Endodermal cell (in vitro differentiated cells): ENCODE measurements at regions not wholly inside any gene's neighbourhood (a gene's known extent, or its start where the extent isn't known, plus 50 kb on each side); places are given as distances from the start of the nearest gene placed in this dataset.

Experiments used
- DNase-seq: peaks from one replicate; pipeline ENCODE4 v3.0.0-alpha.2; 2017
- H3K27ac ChIP-seq: 2 replicates; pipeline ENCODE4 v1.5.1; 2013; ENCODE audit warnings: mild to moderate bottlenecking, low read depth, low read length, moderate library complexity
- H3K27me3 ChIP-seq: 2 replicates; pipeline ENCODE4 v1.6.1; 2013; ENCODE audit warnings: mild to moderate bottlenecking, low read length, moderate library complexity; ENCODE audit not compliant: insufficient read depth, control insufficient read depth, poor library complexity, severe bottlenecking
- H3K36me3 ChIP-seq: 2 replicates; pipeline ENCODE4 v1.7.0; 2013; ENCODE audit warnings: mild to moderate bottlenecking, low read length, moderate library complexity; ENCODE audit not compliant: control insufficient read depth, insufficient read depth
- H3K4me1 ChIP-seq: one replicate; pipeline ENCODE4 v1.7.0; 2013; ENCODE audit warnings: low read length; ENCODE audit not compliant: control insufficient read depth, insufficient read depth
- H3K4me3 ChIP-seq: 2 replicates; pipeline ENCODE4 v1.5.1; 2013; ENCODE audit warnings: mild to moderate bottlenecking, low read length, moderate library complexity
- H3K9ac ChIP-seq: 2 replicates; pipeline ENCODE4 v1.6.1; 2013; ENCODE audit warnings: mild to moderate bottlenecking, low read length, moderate library complexity; ENCODE audit not compliant: poor library complexity, severe bottlenecking; ENCODE audit errors: extremely low read depth
- H3K9me3 ChIP-seq: 2 replicates; pipeline ENCODE4 v1.6.1; 2013; ENCODE audit warnings: mild to moderate bottlenecking, low read length, moderate library complexity; ENCODE audit not compliant: control insufficient read depth
- H3K27ac Mint-ChIP-seq: 2 replicates; pipeline ENCODE4 v1.8.0; 2020; ENCODE audit warnings: mixed read lengths
- H3K27me3 Mint-ChIP-seq: 2 replicates; pipeline ENCODE4 v1.8.0; 2021; ENCODE audit warnings: mild to moderate bottlenecking, mixed read lengths; ENCODE audit not compliant: insufficient read depth
- H3K36me3 Mint-ChIP-seq: 2 replicates; pipeline ENCODE4 v1.8.0; 2020; ENCODE audit warnings: low read depth, mixed read lengths
- H3K4me1 Mint-ChIP-seq: 2 replicates; pipeline ENCODE4 v1.8.0; 2020; ENCODE audit warnings: mixed read lengths
- H3K4me3 Mint-ChIP-seq: 2 replicates; pipeline ENCODE4 v1.8.0; 2020; ENCODE audit warnings: mild to moderate bottlenecking, moderate library complexity, mixed read lengths
- H3K9me3 Mint-ChIP-seq: 2 replicates; pipeline ENCODE4 v1.8.0; 2020; ENCODE audit warnings: mild to moderate bottlenecking, mixed read lengths
- CTCF ChIP-seq: fragments of 200-600 bp; sonication (generic); conservative IDR thresholded peaks from 2 replicates; pipeline ENCODE4 v1.5.0; 2021; ENCODE audit warnings: antibody characterized with exemption, mild to moderate bottlenecking
- WGBS, 2 experiments: methylation state at CpG; one replicate each; pipeline versions ENCODE4 v1.1.5 to v1.1.7; 2013; ENCODE audit warnings: missing lambda C conversion rate in 2 of 2, mixed read lengths in 1 of 2; ENCODE audit not compliant: insufficient coverage in 1 of 2, insufficient read length in 1 of 2; 5-methylcytosine and 5-hydroxymethylcytosine counted together

DNA sequence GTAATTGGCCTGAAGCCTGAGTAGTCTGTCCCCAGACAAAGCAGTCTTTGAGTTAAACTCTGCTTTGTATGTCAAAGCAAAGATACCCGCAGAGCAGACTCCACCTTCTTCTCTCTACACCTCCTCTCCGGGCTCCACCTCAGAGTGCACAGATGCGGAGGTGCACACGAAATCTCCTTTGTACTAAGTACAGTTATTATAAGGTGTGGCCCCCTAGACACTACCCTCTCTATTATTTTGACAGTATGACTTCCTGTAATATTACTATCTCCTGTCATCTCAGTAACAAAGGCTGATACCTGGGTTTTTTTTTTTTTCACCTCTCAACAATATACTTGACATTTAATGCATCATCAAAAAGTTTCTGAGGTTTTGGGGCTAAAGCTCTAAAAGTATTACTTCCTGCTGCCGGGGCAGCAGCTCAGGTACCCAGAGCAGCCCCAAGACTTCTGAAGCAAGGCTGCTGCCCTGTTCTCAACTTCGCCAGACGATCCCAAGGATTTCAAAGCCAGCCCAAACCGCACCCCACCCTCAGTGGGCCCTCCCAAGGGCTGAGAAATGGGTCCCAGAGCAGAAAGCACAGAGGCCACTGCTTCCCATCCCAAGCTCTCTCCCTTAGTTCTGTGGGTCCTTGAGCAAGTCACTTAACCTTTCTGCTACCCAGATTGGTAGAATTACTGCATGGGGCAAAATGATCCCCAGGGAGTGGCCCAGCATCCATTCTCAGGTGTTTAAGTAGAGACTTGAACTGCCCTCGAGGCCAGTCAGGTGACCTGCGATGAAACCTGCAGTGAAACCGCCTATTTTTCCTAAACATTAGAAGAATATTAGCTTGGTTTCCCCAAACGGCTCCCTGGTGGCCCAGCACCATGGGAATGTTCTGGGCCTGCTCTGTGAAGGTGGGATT is 180.6 kb downstream of the FOXO1 start:
- H3K9me3 ChIP-seq = no peaks in the 10 kb centered on the region
- no peak overlapping the region for H3K4me3 ChIP-seq
- Mint-ChIP-seq H3K9me3 (no peaks in the 10 kb centered on the region), H3K36me3 (no peaks in the 10 kb centered on the region), H3K4me3 (no peak overlapping the region), H3K4me1 (peaks cover 54% of the 10 kb centered on the region), H3K27me3 (no peaks in the 10 kb centered on the region), H3K27ac (no peak overlapping the region)
- no peak for DNase-seq
- H3K9ac ChIP-seq = no peak overlapping the region
- H3K27ac ChIP-seq = no peak overlapping the region
- peaks cover 18% of the 10 kb centered on the region for H3K4me1 ChIP-seq
- 73 to 79% methylated on average over 8 to 12 of the region's 12 CpGs for WGBS, 2 experiments
- no peaks in the 10 kb centered on the region for H3K36me3 ChIP-seq
- TF ChIP-seq CTCF = no peak
- H3K27me3 ChIP-seq = no peaks in the 10 kb centered on the region

GRCh38 chr13:40486518-40487163 is 179.8 kb downstream of the FOXO1 start:
- Histone ChIP-seq H3K9me3 (no peaks in the 10 kb centered on the region), H3K9ac (no peak overlapping the region), H3K27ac (no peak overlapping the region), H3K4me3 (no peak overlapping the region), H3K36me3 (no peaks in the 10 kb centered on the region), H3K27me3 (no peaks in the 10 kb centered on the region), H3K4me1 (peaks cover 15% of the 10 kb centered on the region)
- TF ChIP-seq CTCF = no peak
- H3K9me3 Mint-ChIP-seq = no peaks in the 10 kb centered on the region
- no peaks in the 10 kb centered on the region for H3K36me3 Mint-ChIP-seq
- no peaks in the 10 kb centered on the region for H3K27me3 Mint-ChIP-seq
- no peak overlapping the region for H3K4me3 Mint-ChIP-seq
- DNase-seq = no peak
- H3K4me1 Mint-ChIP-seq = peaks cover 46% of the 10 kb centered on the region
- WGBS, 2 experiments = 78 to 81% methylated on average over 8 to 12 of the region's 12 CpGs
- H3K27ac Mint-ChIP-seq = no peak overlapping the region

- Mint-ChIP-seq H3K4me3 (no peak overlapping the region), H3K27ac (no peak overlapping the region), H3K27me3 (no peaks in the 10 kb centered on the region), H3K9me3 (no peaks in the 10 kb centered on the region), H3K36me3 (no peaks in the 10 kb centered on the region), H3K4me1 (peaks cover 27% of the 10 kb centered on the region)
- peaks cover 4% of the 10 kb centered on the region for H3K4me1 ChIP-seq
- no peak overlapping the region for H3K4me3 ChIP-seq
- H3K9me3 ChIP-seq = no peaks in the 10 kb centered on the region
- no peaks in the 10 kb centered on the region for H3K27me3 ChIP-seq
- H3K9ac ChIP-seq = no peak overlapping the region
- no peaks in the 10 kb centered on the region for H3K36me3 ChIP-seq
- 95 to 96% methylated on average over 12 to 21 of the region's 21 CpGs for WGBS, 2 experiments
- no peak for TF ChIP-seq CTCF
- H3K27ac ChIP-seq = no peak overlapping the region
- no peak for DNase-seq
Observed at GRCh38 chr13:40488869-40489391, 177.5 kb downstream of the FOXO1 start.
